OCI-M2 (cell line): ENCODE measurements at regions not wholly inside any gene's neighbourhood (a gene's known extent, or its start where the extent isn't known, plus 50 kb on each side); places are given as distances from the start of the nearest gene placed in this dataset.

Source experiments
- DNase-seq: peaks from one replicate; lab custom pipeline; 2025; ENCODE audit not compliant: unreplicated experiment; lab: John Stamatoyannopoulos, UW

- no peak for DNase-seq
These were observed 999.2 kb downstream of the ADGRL3 start for GRCh38 chr4:62199291-62199810.

GRCh38 chr4:62196338-62196737 is 996.2 kb downstream of the ADGRL3 start:
- no peak for DNase-seq

GRCh38 chr4:62194342-62194741 is 994.2 kb downstream of the ADGRL3 start:
- no peak for DNase-seq

GRCh38 chr4:62193761-62194160 is 993.6 kb downstream of the ADGRL3 start:
- no peak for DNase-seq

GRCh38 chr4:62191451-62192240 is 991.5 kb downstream of the ADGRL3 start:
- DNase-seq = no peak

- DNase-seq = no peak
These were observed 970.1 kb downstream of the ADGRL3 start for GRCh38 chr4:62170235-62170634.

- no peak for DNase-seq
These were observed 968.6 kb downstream of the ADGRL3 start for GRCh38 chr4:62168681-62169080.

- DNase-seq = no peak
These were observed 962.5 kb downstream of the ADGRL3 start for GRCh38 chr4:62162606-62163005.

GRCh38 chr4:62161446-62161845 is 961.3 kb downstream of the ADGRL3 start:
- DNase-seq = no peak

GRCh38 chr4:62159876-62160275 is 959.8 kb downstream of the ADGRL3 start:
- no peak for DNase-seq

GRCh38 chr4:62159306-62159705 is 959.2 kb downstream of the ADGRL3 start:
- no peak for DNase-seq

GRCh38 chr4:62156205-62156604 is 956.1 kb downstream of the ADGRL3 start:
- DNase-seq = no peak

GRCh38 chr4:62145276-62145675 is 945.1 kb downstream of the ADGRL3 start:
- no peak for DNase-seq

GRCh38 chr4:62144431-62144830 is 944.3 kb downstream of the ADGRL3 start:
- DNase-seq = no peak

GRCh38 chr4:62135565-62136156 is 935.5 kb downstream of the ADGRL3 start:
- no peak for DNase-seq

- DNase-seq = no peak
These were observed 933.9 kb downstream of the ADGRL3 start for GRCh38 chr4:62133977-62134376.

GRCh38 chr4:62133101-62133897 is 933.2 kb downstream of the ADGRL3 start:
- no peak for DNase-seq

- DNase-seq = no peak
These were observed 930.9 kb downstream of the ADGRL3 start for GRCh38 chr4:62131049-62131448.

GRCh38 chr4:62130637-62131036 is 930.5 kb downstream of the ADGRL3 start:
- DNase-seq = no peak

GRCh38 chr4:62130230-62130629 is 930.1 kb downstream of the ADGRL3 start:
- DNase-seq = no peak
